ENCODE measurements at regions not wholly inside any gene's neighbourhood (a gene's known extent, or its start where the extent isn't known, plus 50 kb on each side); places are given as distances from the start of the nearest gene placed in this dataset.

DNA sequence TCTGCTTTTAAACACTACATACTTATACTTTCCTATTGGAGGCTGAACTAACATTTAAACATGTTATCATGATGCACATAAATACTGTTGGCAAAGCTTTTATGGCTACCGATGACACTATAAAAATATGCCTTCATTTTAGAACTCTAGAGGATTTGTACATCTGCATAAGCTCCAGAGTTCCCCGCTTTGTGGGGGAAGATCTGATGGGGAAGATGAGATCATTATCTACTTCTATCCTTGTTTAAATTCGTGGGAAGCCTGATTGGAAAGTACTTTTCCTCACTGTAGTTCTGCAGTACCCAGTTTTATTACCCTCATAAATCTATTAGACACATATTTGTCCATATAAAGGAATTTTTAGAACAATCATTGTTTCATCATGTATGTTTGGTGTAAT is 299.6 kb upstream of the ATP2B1 start:
- TF ChIP-seq, protein P1, sequence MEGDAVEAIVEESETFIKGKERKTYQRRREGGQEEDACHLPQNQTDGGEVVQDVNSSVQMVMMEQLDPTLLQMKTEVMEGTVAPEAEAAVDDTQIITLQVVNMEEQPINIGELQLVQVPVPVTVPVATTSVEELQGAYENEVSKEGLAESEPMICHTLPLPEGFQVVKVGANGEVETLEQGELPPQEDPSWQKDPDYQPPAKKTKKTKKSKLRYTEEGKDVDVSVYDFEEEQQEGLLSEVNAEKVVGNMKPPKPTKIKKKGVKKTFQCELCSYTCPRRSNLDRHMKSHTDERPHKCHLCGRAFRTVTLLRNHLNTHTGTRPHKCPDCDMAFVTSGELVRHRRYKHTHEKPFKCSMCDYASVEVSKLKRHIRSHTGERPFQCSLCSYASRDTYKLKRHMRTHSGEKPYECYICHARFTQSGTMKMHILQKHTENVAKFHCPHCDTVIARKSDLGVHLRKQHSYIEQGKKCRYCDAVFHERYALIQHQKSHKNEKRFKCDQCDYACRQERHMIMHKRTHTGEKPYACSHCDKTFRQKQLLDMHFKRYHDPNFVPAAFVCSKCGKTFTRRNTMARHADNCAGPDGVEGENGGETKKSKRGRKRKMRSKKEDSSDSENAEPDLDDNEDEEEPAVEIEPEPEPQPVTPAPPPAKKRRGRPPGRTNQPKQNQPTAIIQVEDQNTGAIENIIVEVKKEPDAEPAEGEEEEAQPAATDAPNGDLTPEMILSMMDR (IDR thresholded peaks at IDR 0.05; ENCODE audit: extremely low read depth in 1 of 2, insufficient read depth in 1 of 2, low read depth in 1 of 2, low read length in 2 of 2) = no peak
- TF ChIP-seq, protein P2, sequence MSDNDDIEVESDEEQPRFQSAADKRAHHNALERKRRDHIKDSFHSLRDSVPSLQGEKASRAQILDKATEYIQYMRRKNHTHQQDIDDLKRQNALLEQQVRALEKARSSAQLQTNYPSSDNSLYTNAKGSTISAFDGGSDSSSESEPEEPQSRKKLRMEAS (IDR thresholded peaks at IDR 0.05; ENCODE audit: insufficient read depth, insufficient read length) = no peak
- no peak for TF ChIP-seq POLR2A (IDR thresholded peaks at IDR 0.05; ENCODE audit: low read depth, low read length)
- no peak for TF ChIP-seq EZH2 (IDR thresholded peaks at IDR 0.05; ENCODE audit: borderline replicate concordance, low read depth, low read length, severe bottlenecking)
- TF ChIP-seq POLR2AphosphoS5 (IDR thresholded peaks at IDR 0.05; ENCODE audit: insufficient read depth, low read depth, low read length) = no peak
